ENCODE measurements at regions not wholly inside any gene's neighbourhood (a gene's known extent, or its start where the extent isn't known, plus 50 kb on each side); places are given as distances from the start of the nearest gene placed in this dataset.

DNA sequence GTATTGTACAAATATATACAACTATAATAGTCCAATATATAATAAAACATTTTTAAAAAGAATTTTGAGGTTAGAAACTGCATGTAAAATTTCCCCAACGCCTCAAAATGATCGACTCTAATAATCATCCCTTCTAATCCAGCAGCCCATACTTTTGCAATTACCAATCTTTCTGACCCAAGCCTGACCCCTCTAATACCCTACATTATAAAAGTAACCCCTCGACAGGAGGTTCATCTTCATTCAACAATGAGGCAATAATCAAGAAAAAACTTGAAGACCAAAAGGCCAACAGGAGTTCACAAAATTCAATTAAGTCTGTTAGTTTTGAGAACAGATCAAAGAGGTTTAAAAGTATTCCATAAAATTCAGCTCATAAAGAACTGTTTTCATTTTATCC, 393.5 kb downstream of the GPM6A start (continued):
- TF ChIP-seq YY1 (IDR thresholded peaks at IDR 0.05; ENCODE audit: low read depth, low read length) (no peak), JUND (IDR thresholded peaks at IDR 0.05; ENCODE audit: low read length) (no peak), SP2 (IDR thresholded peaks at IDR 0.05; ENCODE audit: low read length) (no peak)

Measured in H1 (cell line).